ENCODE measurements at regions not wholly inside any gene's neighbourhood (a gene's known extent, or its start where the extent isn't known, plus 50 kb on each side); places are given as distances from the start of the nearest gene placed in this dataset.

DNA sequence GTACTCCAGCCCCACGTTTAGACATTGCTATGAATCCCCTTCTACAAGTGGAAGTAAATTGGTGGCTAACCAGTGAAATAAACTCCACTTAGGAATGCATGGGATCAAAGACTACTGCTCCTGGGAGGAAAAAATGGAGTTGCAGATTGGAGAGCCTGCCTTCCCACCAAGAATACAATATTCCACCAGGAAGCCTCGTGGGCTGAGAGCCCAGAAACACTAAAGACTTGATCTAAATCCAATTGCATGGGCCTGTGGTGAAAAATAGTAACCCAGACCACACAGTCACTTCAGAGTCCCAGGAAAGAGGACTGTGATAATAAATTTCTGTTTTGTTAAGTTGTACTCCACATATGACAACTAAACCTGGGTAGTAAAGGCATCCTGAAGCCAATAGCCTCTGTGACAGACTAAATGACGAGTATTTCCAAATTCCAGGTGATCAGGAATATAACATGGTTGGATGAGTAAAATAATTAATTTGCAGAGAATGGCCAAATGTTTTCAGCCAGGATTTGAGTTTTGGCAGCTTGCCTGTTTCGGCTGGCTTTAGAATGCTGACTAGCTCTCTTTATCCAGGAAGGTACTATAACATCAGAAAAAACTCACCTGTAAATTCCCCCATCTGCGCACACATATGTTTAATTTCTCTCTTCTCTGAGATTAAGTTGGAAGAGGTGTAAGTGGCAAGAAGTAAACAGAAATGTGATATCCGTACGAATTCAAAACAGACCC is 480.3 kb downstream of the LIG4 start:
- TF ChIP-seq, protein P1, sequence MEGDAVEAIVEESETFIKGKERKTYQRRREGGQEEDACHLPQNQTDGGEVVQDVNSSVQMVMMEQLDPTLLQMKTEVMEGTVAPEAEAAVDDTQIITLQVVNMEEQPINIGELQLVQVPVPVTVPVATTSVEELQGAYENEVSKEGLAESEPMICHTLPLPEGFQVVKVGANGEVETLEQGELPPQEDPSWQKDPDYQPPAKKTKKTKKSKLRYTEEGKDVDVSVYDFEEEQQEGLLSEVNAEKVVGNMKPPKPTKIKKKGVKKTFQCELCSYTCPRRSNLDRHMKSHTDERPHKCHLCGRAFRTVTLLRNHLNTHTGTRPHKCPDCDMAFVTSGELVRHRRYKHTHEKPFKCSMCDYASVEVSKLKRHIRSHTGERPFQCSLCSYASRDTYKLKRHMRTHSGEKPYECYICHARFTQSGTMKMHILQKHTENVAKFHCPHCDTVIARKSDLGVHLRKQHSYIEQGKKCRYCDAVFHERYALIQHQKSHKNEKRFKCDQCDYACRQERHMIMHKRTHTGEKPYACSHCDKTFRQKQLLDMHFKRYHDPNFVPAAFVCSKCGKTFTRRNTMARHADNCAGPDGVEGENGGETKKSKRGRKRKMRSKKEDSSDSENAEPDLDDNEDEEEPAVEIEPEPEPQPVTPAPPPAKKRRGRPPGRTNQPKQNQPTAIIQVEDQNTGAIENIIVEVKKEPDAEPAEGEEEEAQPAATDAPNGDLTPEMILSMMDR (IDR thresholded peaks at IDR 0.05; ENCODE audit: insufficient read depth, low read length, poor library complexity, severe bottlenecking) = no peak
- DNase-seq (ENCODE audit: extremely low read depth, insufficient read length) = no peak
- no peaks in the 10 kb centered on the region for H3K27me3 ChIP-seq (replicated peaks; ENCODE audit: control insufficient read depth, insufficient read depth, low read length)
- no peaks in the 10 kb centered on the region for H3K36me3 ChIP-seq (ENCODE audit: control insufficient read depth, insufficient read depth, low read length)
- no peak overlapping the region for H3K4me3 ChIP-seq (replicated peaks; ENCODE audit: low read depth, low read length)

DNA sequence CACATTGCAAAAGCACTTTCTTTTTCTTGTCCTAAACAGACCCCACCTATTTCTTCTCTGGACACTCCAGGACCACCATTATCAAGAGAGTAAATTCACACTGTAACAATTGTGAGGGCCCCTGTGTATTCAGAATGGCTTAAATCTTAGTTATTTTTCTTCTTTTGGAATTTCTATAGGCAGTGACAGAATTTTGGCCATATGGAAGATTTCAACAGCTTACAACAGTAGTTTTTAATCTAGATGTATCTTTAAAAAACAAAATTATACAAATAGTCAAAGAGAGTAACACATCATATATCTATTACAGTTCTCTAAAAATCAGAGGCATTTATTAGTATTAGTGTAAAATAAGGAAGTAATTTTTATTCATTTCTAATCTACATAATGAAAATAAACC is 482.1 kb downstream of the LIG4 start:
- Histone ChIP-seq H3K4me3 (replicated peaks; ENCODE audit: low read depth, low read length) (no peak overlapping the region), H3K27me3 (replicated peaks; ENCODE audit: control insufficient read depth, insufficient read depth, low read length) (no peaks in the 10 kb centered on the region), H3K36me3 (ENCODE audit: control insufficient read depth, insufficient read depth, low read length) (no peaks in the 10 kb centered on the region)
- no peak for DNase-seq (ENCODE audit: extremely low read depth, insufficient read length)
- TF ChIP-seq, protein P1 (IDR thresholded peaks at IDR 0.05; ENCODE audit: insufficient read depth, low read length, poor library complexity, severe bottlenecking) = no peak

DNA sequence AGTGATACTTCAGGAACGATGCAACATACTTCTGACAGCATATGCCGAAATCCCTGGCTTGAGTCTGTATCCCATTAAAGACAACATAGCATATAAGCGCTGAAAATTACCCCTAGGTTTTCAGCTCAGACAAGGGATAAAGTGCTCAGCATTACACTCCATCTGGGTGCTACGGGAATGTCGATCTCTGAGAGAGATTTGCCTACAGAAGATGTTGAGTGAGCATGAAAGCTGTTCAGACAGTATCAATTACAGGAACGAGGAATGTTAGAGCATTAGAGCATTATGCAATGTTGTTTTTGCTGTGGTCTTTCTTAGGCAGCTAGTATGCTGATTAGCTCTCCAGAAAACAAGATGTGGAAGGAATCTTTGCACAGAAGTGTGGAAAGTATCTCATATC is 484.5 kb downstream of the LIG4 start:
- Histone ChIP-seq H3K27me3 (replicated peaks; ENCODE audit: control insufficient read depth, insufficient read depth, low read length) (no peaks in the 10 kb centered on the region), H3K36me3 (ENCODE audit: control insufficient read depth, insufficient read depth, low read length) (no peaks in the 10 kb centered on the region), H3K4me3 (replicated peaks; ENCODE audit: low read depth, low read length) (no peak overlapping the region)
- TF ChIP-seq, protein P1 (IDR thresholded peaks at IDR 0.05; ENCODE audit: insufficient read depth, low read length, poor library complexity, severe bottlenecking) = no peak
- DNase-seq (ENCODE audit: extremely low read depth, insufficient read length) = no peak

DNA sequence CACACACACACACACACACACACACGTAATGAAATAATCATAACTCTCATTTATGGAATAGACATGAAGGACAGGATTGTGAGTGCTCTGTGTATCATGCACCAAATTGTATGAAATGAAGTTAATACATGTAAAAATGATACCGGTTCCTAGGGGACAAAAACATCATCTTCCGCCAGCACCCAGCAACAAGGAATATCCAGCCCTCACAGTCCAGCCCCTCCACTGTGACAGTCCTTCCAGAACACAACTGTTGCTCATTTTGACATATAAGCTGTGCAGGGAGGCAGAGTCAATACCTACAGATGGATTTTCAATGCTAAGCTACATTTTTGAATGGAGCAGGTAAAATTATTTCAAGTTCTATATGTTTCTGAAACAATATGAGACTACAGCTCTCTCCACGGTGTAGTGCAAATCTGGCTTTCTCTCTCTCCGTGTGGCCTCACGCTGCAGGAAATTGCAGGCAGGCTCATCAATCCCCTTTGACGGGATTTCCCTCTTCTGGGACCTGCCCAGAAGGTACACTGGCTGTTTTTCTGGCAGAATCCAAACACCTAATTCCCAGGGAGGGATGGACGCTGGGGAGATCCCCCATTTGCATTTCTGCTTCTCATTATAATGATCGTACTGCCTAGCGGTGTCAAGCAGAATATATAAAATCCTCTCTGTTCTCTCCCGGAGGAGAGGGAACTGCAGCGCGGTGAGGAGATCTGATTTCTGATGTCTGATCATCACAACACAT is 494.0 kb downstream of the LIG4 start:
- Histone ChIP-seq H3K36me3 (ENCODE audit: control insufficient read depth, insufficient read depth, low read length) (no peaks in the 10 kb centered on the region), H3K27me3 (replicated peaks; ENCODE audit: control insufficient read depth, insufficient read depth, low read length) (no peaks in the 10 kb centered on the region), H3K4me3 (replicated peaks; ENCODE audit: low read depth, low read length) (no peak overlapping the region)
- TF ChIP-seq, protein P1 (IDR thresholded peaks at IDR 0.05; ENCODE audit: insufficient read depth, low read length, poor library complexity, severe bottlenecking) = no peak
- DNase-seq (ENCODE audit: extremely low read depth, insufficient read length) = no peak

DNA sequence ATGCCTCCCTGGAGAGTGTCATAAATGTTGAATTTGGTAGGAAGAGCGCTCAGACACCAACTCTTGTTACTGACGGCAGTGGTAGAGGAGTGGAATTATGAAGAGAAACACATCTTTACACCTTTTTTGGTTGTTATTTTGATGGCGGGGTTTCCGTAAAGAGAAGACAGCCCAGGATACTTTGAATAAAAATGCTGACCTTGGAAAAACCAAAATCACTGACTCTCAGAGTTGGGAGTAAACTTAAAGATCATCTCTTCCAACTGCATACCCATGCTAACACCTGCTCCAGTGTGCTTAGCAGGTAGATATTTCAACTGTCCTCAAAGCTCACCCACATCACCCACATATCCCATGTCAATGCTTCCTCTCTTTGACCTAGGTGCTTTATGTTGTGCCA is 498.6 kb downstream of the LIG4 start:
- Histone ChIP-seq H3K36me3 (ENCODE audit: control insufficient read depth, insufficient read depth, low read length) (no peaks in the 10 kb centered on the region), H3K4me3 (replicated peaks; ENCODE audit: low read depth, low read length) (no peak overlapping the region), H3K27me3 (replicated peaks; ENCODE audit: control insufficient read depth, insufficient read depth, low read length) (no peaks in the 10 kb centered on the region)
- DNase-seq (ENCODE audit: extremely low read depth, insufficient read length) = no peak
- TF ChIP-seq, protein P1 (IDR thresholded peaks at IDR 0.05; ENCODE audit: insufficient read depth, low read length, poor library complexity, severe bottlenecking) = no peak
